ENCODE measurements at regions not wholly inside any gene's neighbourhood (a gene's known extent, or its start where the extent isn't known, plus 50 kb on each side); places are given as distances from the start of the nearest gene placed in this dataset.
"Not testable (repeated sequence)": the region's sequence is repeated elsewhere in the genome, so short reads cannot be mapped to it uniquely, and the experiment has no call there.

GRCh38 chr4:159552979-159553768 lies 450.3 kb downstream of the RAPGEF2 start:
- DNase-seq = no peak

- DNase-seq = no peak
Measured at GRCh38 chr4:159555873-159556272, 453.0 kb downstream of the RAPGEF2 start.

GRCh38 chr4:159562366-159562765 lies 459.5 kb downstream of the RAPGEF2 start:
- DNase-seq = no peak

GRCh38 chr4:159563257-159563656 lies 460.4 kb downstream of the RAPGEF2 start:
- DNase-seq = no peak

- DNase-seq = no peak
Measured at GRCh38 chr4:159564615-159565014, 461.7 kb downstream of the RAPGEF2 start.

GRCh38 chr4:159566786-159567185 lies 463.9 kb downstream of the RAPGEF2 start:
- DNase-seq = no peak

GRCh38 chr4:159577241-159577640 lies 474.4 kb downstream of the RAPGEF2 start:
- no peak for DNase-seq

- no peak for DNase-seq
Measured at GRCh38 chr4:159582685-159583084, 479.8 kb downstream of the RAPGEF2 start.

- DNase-seq = no peak
Measured at GRCh38 chr4:159592898-159593556, 490.1 kb downstream of the RAPGEF2 start.

- no peak for DNase-seq
Measured at GRCh38 chr4:159593681-159594080, 490.8 kb downstream of the RAPGEF2 start.

GRCh38 chr4:159594576-159594975 lies 491.7 kb downstream of the RAPGEF2 start:
- no peak for DNase-seq

GRCh38 chr4:159595101-159595500 lies 492.2 kb downstream of the RAPGEF2 start:
- not testable (repeated sequence) for DNase-seq

GRCh38 chr4:159598602-159599001 lies 495.7 kb downstream of the RAPGEF2 start:
- no peak for DNase-seq

- DNase-seq = no peak
Measured at GRCh38 chr4:159600061-159600460, 497.2 kb downstream of the RAPGEF2 start.

GRCh38 chr4:159604781-159605180 lies 501.9 kb downstream of the RAPGEF2 start:
- DNase-seq = no peak

- DNase-seq = no peak
Measured at GRCh38 chr4:159606835-159607234, 504.0 kb downstream of the RAPGEF2 start.

- no peak for DNase-seq
Measured at GRCh38 chr4:159607809-159608208, 504.9 kb downstream of the RAPGEF2 start.

- no peak for DNase-seq
Measured at GRCh38 chr4:159608436-159608835, 505.6 kb downstream of the RAPGEF2 start.

GRCh38 chr4:159632031-159632430 lies 529.2 kb downstream of the RAPGEF2 start:
- DNase-seq = no peak

- no peak for DNase-seq
Measured at GRCh38 chr4:159639671-159640323, 536.9 kb downstream of the RAPGEF2 start.

GRCh38 chr4:159649237-159649636 lies 546.4 kb downstream of the RAPGEF2 start:
- DNase-seq = no peak

- DNase-seq = no peak
Measured at GRCh38 chr4:159652871-159653270, 550.0 kb downstream of the RAPGEF2 start.

- no peak for DNase-seq
Measured at GRCh38 chr4:159655547-159655946, 552.7 kb downstream of the RAPGEF2 start.

- no peak for DNase-seq
Measured at GRCh38 chr4:159669094-159669493, 566.2 kb downstream of the RAPGEF2 start.
